H1 (cell line): ENCODE measurements at regions not wholly inside any gene's neighbourhood (a gene's known extent, or its start where the extent isn't known, plus 50 kb on each side); places are given as distances from the start of the nearest gene placed in this dataset.

Source experiments
- CTCF ChIA-PET: fragments of 300-600 bp; sonication (Branson Sonifier 250); formaldehyde crosslinking; loops from one replicate; lab custom pipeline; 2021; ENCODE audit not compliant: partially characterized antibody; lab: Charles Lee
- POLR2A ChIA-PET: fragments of 300-600 bp; sonication (Branson Sonifier 250); formaldehyde crosslinking; loops from one replicate; lab custom pipeline; 2021; ENCODE audit warnings: inconsistent platforms; ENCODE audit not compliant: partially characterized antibody; lab: Charles Lee
- DNase-seq, 2 experiments: peaks; one replicate each; pipeline versions ENCODE4 v3.0.0 to v3.0.0-alpha.2; 2010 to 2022; ENCODE audit warnings: low spot score in 2 of 2, low read depth in 1 of 2, mixed read lengths in 1 of 2
- FAIRE-seq: peaks from 2 replicates; lab custom pipeline; 2011; peaks lifted over from hg19 to GRCh38; lab: Jason Lieb, UNC
- H2AFZ ChIP-seq: 2 replicates; pipeline ENCODE4 v1.8.1; 2012; ENCODE audit warnings: low read length, inconsistent platforms
- H2AK5ac ChIP-seq: 2 replicates; pipeline ENCODE4 v1.6.1; 2013; ENCODE audit warnings: low read depth, low read length
- H2BK120ac ChIP-seq: replicated peaks from 2 replicates; pipeline ENCODE3; 2013; ENCODE audit warnings: low read depth, low read length, inconsistent platforms
- H2BK12ac ChIP-seq: 2 replicates; pipeline ENCODE4 v1.6.1; 2013; ENCODE audit warnings: low read depth, low read length
- H2BK15ac ChIP-seq: 2 replicates; pipeline ENCODE4 v1.6.1; 2013; ENCODE audit warnings: low read length
- H2BK20ac ChIP-seq: 2 replicates; pipeline ENCODE4 v1.6.1; 2013; ENCODE audit warnings: low read length
- H2BK5ac ChIP-seq: 2 replicates; pipeline ENCODE4 v1.6.1; 2013; ENCODE audit warnings: low read depth, low read length
- H3K14ac ChIP-seq: 2 replicates; pipeline ENCODE4 v1.6.1; 2013; ENCODE audit warnings: inconsistent platforms; ENCODE audit not compliant: insufficient read length
- H3K18ac ChIP-seq: 2 replicates; pipeline ENCODE4 v1.6.1; 2013; ENCODE audit warnings: low read length; ENCODE audit errors: extremely low read depth
- H3K23ac ChIP-seq: 2 replicates; pipeline ENCODE4 v1.6.1; 2013; ENCODE audit warnings: inconsistent platforms; ENCODE audit not compliant: insufficient read length
- H3K23me2 ChIP-seq: 2 replicates; pipeline ENCODE4 v1.6.1; 2013; ENCODE audit warnings: low read depth, low read length
- H3K27ac ChIP-seq: 2 replicates; pipeline ENCODE4 v1.6.1; 2011; ENCODE audit warnings: low read depth, low read length, inconsistent platforms
- H3K27me3 ChIP-seq, 4 experiments: replicated peaks in 1 of 4; 1 replicate in 1 of 4; 2 replicates in 3 of 4; pipeline versions ENCODE4 v1.6.1 to v1.8.1; 2011 to 2013; ENCODE audit warnings: low read length in 3 of 4, mild to moderate bottlenecking in 3 of 4, inconsistent platforms in 2 of 4, mixed read lengths in 2 of 4, moderate library complexity in 1 of 4; ENCODE audit not compliant: control insufficient read depth in 3 of 4, insufficient read depth in 3 of 4; ENCODE audit errors: extremely low read depth in 1 of 4
- H3K36me3 ChIP-seq, 4 experiments: 2 replicates each; pipeline versions ENCODE4 v1.6.1 to v1.8.1; 2011 to 2013; ENCODE audit warnings: mild to moderate bottlenecking in 4 of 4, low read length in 3 of 4, moderate library complexity in 2 of 4, control low read depth in 1 of 4, inconsistent platforms in 1 of 4; ENCODE audit not compliant: insufficient read depth in 4 of 4, control insufficient read depth in 2 of 4
- H3K4ac ChIP-seq: replicated peaks from 2 replicates; pipeline ENCODE3; 2013; ENCODE audit warnings: low read length, low read depth, mixed read lengths, inconsistent platforms; ENCODE audit not compliant: insufficient read length
- H3K4me1 ChIP-seq, 4 experiments: replicated peaks in 1 of 4; 1 replicate in 1 of 4; 2 replicates in 3 of 4; pipeline versions ENCODE4 v1.6.1 to v1.8.1; 2011 to 2013; ENCODE audit warnings: low read length in 3 of 4, inconsistent platforms in 2 of 4, mixed read lengths in 1 of 4; ENCODE audit not compliant: insufficient read depth in 4 of 4, control insufficient read depth in 3 of 4
- H3K4me2 ChIP-seq, 2 experiments: 2 replicates each; pipeline versions ENCODE4 v1.6.1 to v1.8.1; 2011 to 2013; ENCODE audit warnings: low read depth in 2 of 2, low read length in 2 of 2, control low read depth in 1 of 2, inconsistent platforms in 1 of 2, mild to moderate bottlenecking in 1 of 2; ENCODE audit not compliant: insufficient read depth in 1 of 2
- H3K4me3 ChIP-seq, 4 experiments: fragments of 200-600, 300-600 bp in 1 of 4; sonication (generic), shearing (Covaris generic), sonication (Bioruptor Twin) in 1 of 4; 2 replicates each; pipeline versions ENCODE4 v1.5.1 to v1.8.1; 2011 to 2016; ENCODE audit warnings: low read length in 4 of 4, low read depth in 3 of 4, control low read depth in 2 of 4, inconsistent platforms in 2 of 4, mild to moderate bottlenecking in 2 of 4, mixed read lengths in 1 of 4, moderate library complexity in 1 of 4; ENCODE audit not compliant: insufficient read depth in 2 of 4; ENCODE audit errors: extremely low read depth in 1 of 4
- H3K56ac ChIP-seq: replicated peaks from 2 replicates; pipeline ENCODE3; 2013; ENCODE audit warnings: low read depth, mild to moderate bottlenecking, mixed read lengths, low read length, inconsistent platforms; ENCODE audit not compliant: insufficient read length
- H3K79me1 ChIP-seq: 2 replicates; pipeline ENCODE4 v1.6.1; 2013; ENCODE audit warnings: low read depth, low read length, control low read depth
- H3K79me2 ChIP-seq, 2 experiments: 2 replicates each; pipeline versions ENCODE4 v1.6.1 to v1.8.1; 2012 to 2013; ENCODE audit warnings: low read length in 2 of 2, mild to moderate bottlenecking in 2 of 2, inconsistent platforms in 1 of 2; ENCODE audit not compliant: insufficient read depth in 2 of 2, control insufficient read depth in 1 of 2
- H3K9ac ChIP-seq, 4 experiments: replicated peaks in 1 of 4; 1 replicate in 1 of 4; 2 replicates in 3 of 4; pipeline versions ENCODE4 v1.6.1 to v1.8.1; 2011 to 2013; ENCODE audit warnings: low read depth in 3 of 4, low read length in 3 of 4, control low read depth in 2 of 4, mild to moderate bottlenecking in 2 of 4, moderate library complexity in 2 of 4, inconsistent platforms in 1 of 4; ENCODE audit errors: extremely low read depth in 1 of 4
- H3K9me3 ChIP-seq, 2 experiments: 2 replicates each; pipeline versions ENCODE4 v1.6.1 to v1.8.1; 2012 to 2013; ENCODE audit warnings: mild to moderate bottlenecking in 2 of 2, moderate library complexity in 2 of 2, control low read depth in 1 of 2, inconsistent platforms in 1 of 2, low read depth in 1 of 2, low read length in 1 of 2, mixed read lengths in 1 of 2; ENCODE audit not compliant: insufficient read depth in 2 of 2
- H4K20me1 ChIP-seq, 2 experiments: replicated peaks in 1 of 2; 2 replicates each; pipeline versions ENCODE3 to v1.8.1; 2011 to 2013; ENCODE audit warnings: inconsistent platforms in 2 of 2, low read length in 2 of 2, mild to moderate bottlenecking in 1 of 2; ENCODE audit not compliant: insufficient read depth in 2 of 2, control insufficient read depth in 1 of 2
- H4K5ac ChIP-seq: 2 replicates; pipeline ENCODE4 v1.6.1; 2013; ENCODE audit warnings: low read length, low read depth, mixed read lengths, inconsistent platforms; ENCODE audit not compliant: insufficient read length
- H4K8ac ChIP-seq: 2 replicates; pipeline ENCODE4 v1.8.0; 2013; ENCODE audit warnings: mild to moderate bottlenecking, moderate library complexity, low read length, inconsistent platforms; ENCODE audit not compliant: insufficient read depth; ENCODE audit errors: extremely low read depth
- H4K91ac ChIP-seq: replicated peaks from 2 replicates; pipeline ENCODE3; 2013; ENCODE audit warnings: low read length, mixed read lengths, inconsistent platforms; ENCODE audit not compliant: insufficient read length
- CBX8 ChIP-seq: fragments of 300-800, 300-1000 bp; sonication (generic); IDR thresholded peaks from 2 replicates; pipeline ENCODE4 v1.7.1; 2016; ENCODE audit warnings: low read depth, low read length, borderline replicate concordance
- EP300 ChIP-seq, 2 experiments: IDR thresholded peaks; 1 replicate in 1 of 2; 2 replicates in 1 of 2; pipeline ENCODE4 v1.6.1; 2011 to 2012; ENCODE audit warnings: low read depth in 2 of 2, low read length in 2 of 2, mild to moderate bottlenecking in 2 of 2, borderline replicate concordance in 1 of 2, inconsistent platforms in 1 of 2, moderate library complexity in 1 of 2
- FOSL1 ChIP-seq: IDR thresholded peaks from 2 replicates; pipeline ENCODE4 v1.6.1; 2011; ENCODE audit warnings: mild to moderate bottlenecking, low read depth, low read length, moderate library complexity; ENCODE audit not compliant: insufficient read depth
- HDAC2 ChIP-seq, 2 experiments: fragments of 300-600 bp in 1 of 2; sonication (generic) in 1 of 2; IDR thresholded peaks; 2 replicates each; pipeline ENCODE4 v1.6.1; 2011 to 2012; ENCODE audit warnings: low read depth in 2 of 2, low read length in 2 of 2, mild to moderate bottlenecking in 2 of 2, moderate library complexity in 2 of 2, borderline replicate concordance in 1 of 2, inconsistent platforms in 1 of 2
- JUND ChIP-seq: IDR thresholded peaks from 2 replicates; pipeline ENCODE4 v1.6.1; 2011; ENCODE audit warnings: mild to moderate bottlenecking, improper control_type of control experiment, low read length
- KDM1A ChIP-seq: fragments of 200-600, 300-600 bp; sonication (generic); IDR thresholded peaks from 2 replicates; pipeline ENCODE4 v1.7.1; 2016; ENCODE audit warnings: mild to moderate bottlenecking, low read length, borderline replicate concordance
- NANOG ChIP-seq: IDR thresholded peaks from 2 replicates; pipeline ENCODE4 v1.6.1; 2011; ENCODE audit warnings: low read length, low read depth, mild to moderate bottlenecking, inconsistent platforms; ENCODE audit not compliant: insufficient read depth, poor library complexity, severe bottlenecking
- RXRA ChIP-seq: IDR thresholded peaks from 2 replicates; pipeline ENCODE4 v1.6.1; 2011; ENCODE audit warnings: low read depth, mild to moderate bottlenecking, low read length, moderate library complexity; ENCODE audit not compliant: insufficient read depth
- SP1 ChIP-seq: IDR thresholded peaks from 2 replicates; pipeline ENCODE4 v1.6.1; 2011; ENCODE audit warnings: low read depth, low read length
- SP2 ChIP-seq: IDR thresholded peaks from 2 replicates; pipeline ENCODE4 v1.6.1; 2012; ENCODE audit warnings: mild to moderate bottlenecking, low read length, inconsistent platforms
- SUZ12 ChIP-seq: fragments of 200-600 bp; sonication (generic); IDR thresholded peaks from 2 replicates; pipeline ENCODE4 v1.6.1; 2012; ENCODE audit warnings: mild to moderate bottlenecking, inconsistent platforms, low read length, moderate library complexity, mixed read lengths
- YY1 ChIP-seq: IDR thresholded peaks from 2 replicates; pipeline ENCODE4 v1.6.1; 2011; ENCODE audit warnings: low read depth, mild to moderate bottlenecking, low read length
- ZNF274 ChIP-seq: IDR thresholded peaks from 2 replicates; pipeline ENCODE4 v1.7.0; 2012; ENCODE audit warnings: low read length, borderline replicate concordance; ENCODE audit errors: extremely low read depth
- WGBS, 2 experiments: shearing (Covaris generic) in 1 of 2; methylation state at CpG; one replicate each; pipeline versions ENCODE4 v1.1.6 to v1.1.7; 2013 to 2015; ENCODE audit warnings: low lambda C conversion rate in 2 of 2, mixed read lengths in 2 of 2, inconsistent platforms in 1 of 2, low coverage in 1 of 2, missing lambda C conversion rate in 1 of 2; ENCODE audit not compliant: insufficient replicate concordance in 2 of 2, insufficient coverage in 1 of 2, insufficient read length in 1 of 2; ENCODE audit errors: extremely low coverage in 1 of 2, missing lambda C conversion rate in 1 of 2; 5-methylcytosine and 5-hydroxymethylcytosine counted together

GRCh38 chr4:15149234-15149838 lies 147.1 kb downstream of the CPEB2 start:
- no peak overlapping the region for H4K91ac ChIP-seq
- peak overlapping the region; percentile 95; the same call in 1 of the 2 replicates for H2AFZ ChIP-seq
- H2BK12ac ChIP-seq = no peak overlapping the region
- H3K23me2 ChIP-seq = no peaks in the 10 kb centered on the region; the same call in 1 of the 2 replicates
- H3K79me2 ChIP-seq = no peaks in the 10 kb centered on the region
- no peak overlapping the region for H3K27ac ChIP-seq
- no peaks in the 10 kb centered on the region for H3K36me3 ChIP-seq
- peaks cover 6 to 11% (median 9%) of the 10 kb centered on the region in 4 experiments for H3K4me1 ChIP-seq
- H3K18ac ChIP-seq = no peak overlapping the region; the same call in 1 of the 2 replicates
- H4K20me1 ChIP-seq = no peaks in the 10 kb centered on the region
- H4K8ac ChIP-seq = no peak overlapping the region
- H3K23ac ChIP-seq = no peak overlapping the region
- no peak overlapping the region for H2BK20ac ChIP-seq
- DNase-seq = no peak
- no peak overlapping the region for H3K9ac ChIP-seq
- H2BK5ac ChIP-seq = no peak overlapping the region; the same call in 1 of the 2 replicates
- no peak overlapping the region for H3K4ac ChIP-seq
- H3K4me3 ChIP-seq = no peak overlapping the region
- no peaks in the 10 kb centered on the region for H3K9me3 ChIP-seq
- WGBS, 2 experiments = 73% methylated on average over 10 of the region's 10 CpGs; no CpG with 5 or more reads in 1 of the 2 experiments
- no peaks in the 10 kb centered on the region for H3K27me3 ChIP-seq
- no peak overlapping the region for H2AK5ac ChIP-seq
- H2BK15ac ChIP-seq = no peak overlapping the region
- H3K14ac ChIP-seq = no peak overlapping the region
- ChIA-PET CTCF (interaction anchor here (1.0 kb wide), 1 partner anchor 89 kb away, joined by 3 read pairs; no protein-coding TSS in a partner anchor), POLR2A (interaction anchor here (1.2 kb wide), 1 partner anchor 12 kb away, joined by 3 read pairs; no protein-coding TSS in a partner anchor)
- FAIRE-seq = no peak
- H3K4me2 ChIP-seq = peak overlapping the region in 1 of 2 experiments; percentile 10; a peak in 1 of 4 replicates
- no peak overlapping the region for H2BK120ac ChIP-seq
- H3K79me1 ChIP-seq = no peaks in the 10 kb centered on the region
- no peak overlapping the region for H4K5ac ChIP-seq
- H3K56ac ChIP-seq = no peak overlapping the region
- TF ChIP-seq HDAC2 (IDR thresholded peaks at IDR 0.05; ENCODE audit: borderline replicate concordance in 1 of 2, low read depth in 2 of 2, low read length in 2 of 2) = no peak
- TF ChIP-seq SP2 = no peak
- TF ChIP-seq ZNF274 = no peak
- no peak for TF ChIP-seq CBX8
- no peak for TF ChIP-seq NANOG
- TF ChIP-seq KDM1A = no peak
- no peak for TF ChIP-seq RXRA
- no peak for TF ChIP-seq FOSL1
- TF ChIP-seq EP300 (IDR thresholded peaks at IDR 0.05; ENCODE audit: borderline replicate concordance in 1 of 2, low read depth in 2 of 2, low read length in 2 of 2) = no peak
- no peak for TF ChIP-seq SP1
- no peak for TF ChIP-seq JUND
- no peak for TF ChIP-seq SUZ12
- no peak for TF ChIP-seq YY1
